HCT116 (cell line): ENCODE measurements at regions not wholly inside any gene's neighbourhood (a gene's known extent, or its start where the extent isn't known, plus 50 kb on each side); places are given as distances from the start of the nearest gene placed in this dataset.

ENCODE experiments used
- ATAC-seq: fragments of 200-7000 bp; cut with Tn5 transposase; 2 replicates; pipeline ENCODE4 v1.9.1; 2020; ENCODE audit warnings: mild to moderate bottlenecking, moderate library complexity
- BruUV-seq: library from RNA; stranded (reverse); fragments of 400-500 nt; replicated peaks from 2 replicates; lab custom pipeline; 2021; lab: Mats Ljungman, UMichigan
- CTCF ChIA-PET: fragments of 300-600 bp; sonication (Branson Sonifier 250); formaldehyde crosslinking; loops from one replicate; lab custom pipeline; 2021; ENCODE audit warnings: antibody characterized with exemption; lab: Charles Lee
- POLR2A ChIA-PET: fragments of 300-600, 350-600 bp; sonication (Branson Sonifier 250); formaldehyde crosslinking; loops from one replicate; lab custom pipeline; 2021; ENCODE audit warnings: antibody characterized with exemption; lab: Charles Lee
- RAD21 ChIA-PET, 2 experiments: fragments of 300-600 bp; sonication (Branson Sonifier 250); formaldehyde crosslinking; loops; one replicate each; lab custom pipeline; 2023; ENCODE audit warnings: low total read pairs in 2 of 2; ENCODE audit not compliant: uncharacterized antibody in 2 of 2, unreplicated experiment in 2 of 2, low non-redundant PET in 1 of 2; lab: Charles Lee
- DNase-seq: peaks from one replicate; pipeline ENCODE4 v3.0.0-alpha.2; 2010; ENCODE audit warnings: low read depth, low spot score
- H2AFZ ChIP-seq: fragments of 200-600 bp; shearing (Covaris generic), sonication (generic); 2 replicates; pipeline ENCODE4 v1.6.1; 2017; ENCODE audit warnings: low read depth, mixed run types, mixed read lengths, antibody characterized with exemption, low read length; ENCODE audit not compliant: poor library complexity, severe bottlenecking
- H3K27ac ChIP-seq: 2 replicates; pipeline ENCODE4 v1.5.1; 2012; ENCODE audit warnings: low read depth, low read length
- H3K27me3 ChIP-seq: fragments of 200-600 bp; sonication (generic); 2 replicates; pipeline ENCODE4 v1.6.1; 2016; ENCODE audit warnings: mixed run types, low read length, mixed read lengths; ENCODE audit not compliant: insufficient read depth
- H3K36me3 ChIP-seq, 2 experiments: fragments of 200-500 bp in 1 of 2; fragments of 200-600 bp in 1 of 2; sonication (Bioruptor generic) in 1 of 2; sonication (generic) in 1 of 2; 2 replicates each; pipeline versions ENCODE4 v1.5.1 to v1.6.1; 2014 to 2016; ENCODE audit warnings: low read length in 2 of 2, inconsistent platforms in 1 of 2, mixed read lengths in 1 of 2, mixed run types in 1 of 2; ENCODE audit not compliant: insufficient read depth in 2 of 2, control insufficient read depth in 1 of 2
- H3K4me1 ChIP-seq, 2 experiments: fragments of 200-600 bp in 1 of 2; sonication (generic) in 1 of 2; 2 replicates each; pipeline versions ENCODE4 v1.5.1 to v1.6.1; 2012 to 2017; ENCODE audit warnings: low read length in 2 of 2, inconsistent platforms in 1 of 2, mild to moderate bottlenecking in 1 of 2, mixed read lengths in 1 of 2, mixed run types in 1 of 2, moderate library complexity in 1 of 2; ENCODE audit not compliant: insufficient read depth in 2 of 2, control insufficient read depth in 1 of 2
- H3K4me2 ChIP-seq: fragments of 200-600 bp; sonication (generic); 2 replicates; pipeline ENCODE4 v1.6.1; 2017; ENCODE audit warnings: mixed run types, low read length, mixed read lengths
- H3K4me3 ChIP-seq, 2 experiments: fragments of 200-600 bp in 1 of 2; sonication (generic) in 1 of 2; replicated peaks in 1 of 2; 2 replicates each; pipeline ENCODE4 v1.5.1; 2011 to 2016; ENCODE audit warnings: low read length in 2 of 2, control low read depth in 1 of 2, low read depth in 1 of 2, mild to moderate bottlenecking in 1 of 2, mixed read lengths in 1 of 2, mixed run types in 1 of 2
- H3K79me2 ChIP-seq: fragments of 200-600 bp; sonication (generic); 2 replicates; pipeline ENCODE4 v1.6.1; 2017; ENCODE audit warnings: mild to moderate bottlenecking, mixed run types, low read length, moderate library complexity, mixed read lengths; ENCODE audit not compliant: insufficient read depth
- H3K9ac ChIP-seq: fragments of 200-600 bp; sonication (generic); 2 replicates; pipeline ENCODE4 v1.6.1; 2016; ENCODE audit warnings: low read length, mixed read lengths
- H3K9me2 ChIP-seq: fragments of 200-600 bp; sonication (generic), shearing (Covaris generic); 2 replicates; pipeline ENCODE4 v1.6.1; 2017; ENCODE audit warnings: mixed run types, mild to moderate bottlenecking, moderate library complexity; ENCODE audit not compliant: insufficient read depth
- H3K9me3 ChIP-seq, 2 experiments: fragments of 200-500 bp in 1 of 2; fragments of 200-600 bp in 1 of 2; sonication (Bioruptor generic) in 1 of 2; sonication (generic) in 1 of 2; 2 replicates each; pipeline ENCODE4 v1.6.1; 2014 to 2017; ENCODE audit warnings: low read length in 2 of 2, mixed read lengths in 2 of 2, inconsistent platforms in 1 of 2, low read depth in 1 of 2, mild to moderate bottlenecking in 1 of 2, mixed run types in 1 of 2, moderate library complexity in 1 of 2; ENCODE audit not compliant: control insufficient read depth in 1 of 2, insufficient read depth in 1 of 2
- H4K20me1 ChIP-seq: fragments of 200-600 bp; sonication (generic), shearing (Covaris generic); 2 replicates; pipeline ENCODE4 v1.6.1; 2017; ENCODE audit warnings: mixed run types, mild to moderate bottlenecking, moderate library complexity; ENCODE audit not compliant: insufficient read depth
- ATF3 ChIP-seq: IDR thresholded peaks from 2 replicates; pipeline ENCODE4 v1.6.1; 2012
- CBX3 ChIP-seq: IDR thresholded peaks from 2 replicates; pipeline ENCODE4 v1.6.1; 2012; ENCODE audit warnings: low read depth
- CEBPB ChIP-seq: IDR thresholded peaks from 2 replicates; pipeline ENCODE4 v1.6.1; 2012; ENCODE audit warnings: low read depth
- CTCF ChIP-seq, 3 experiments: fragments of 200-600 bp in 1 of 3; sonication (generic) in 1 of 3; IDR thresholded peaks in 2 of 3; conservative IDR thresholded peaks in 1 of 3; 2 replicates each; pipeline ENCODE4 v1.5.1; 2012 to 2017; ENCODE audit warnings: low read depth in 2 of 3, low read length in 2 of 3, antibody characterized with exemption in 1 of 3, borderline replicate concordance in 1 of 3, control low read depth in 1 of 3, mild to moderate bottlenecking in 1 of 3, mixed read lengths in 1 of 3, mixed run types in 1 of 3, moderate library complexity in 1 of 3; ENCODE audit not compliant: insufficient read depth in 1 of 3
- EGR1 ChIP-seq: IDR thresholded peaks from 2 replicates; pipeline ENCODE4 v1.6.1; 2012; ENCODE audit warnings: low read depth
- ELF1 ChIP-seq: IDR thresholded peaks from 2 replicates; pipeline ENCODE4 v1.6.1; 2012; ENCODE audit warnings: low read depth, borderline replicate concordance
- EZH2phosphoT487 ChIP-seq: fragments of 200-600 bp; IDR thresholded peaks from 2 replicates; pipeline ENCODE4 v1.6.1; 2018; ENCODE audit warnings: antibody characterized with exemption, borderline replicate concordance
- FOSL1 ChIP-seq: IDR thresholded peaks from 2 replicates; pipeline ENCODE4 v1.6.1; 2012; ENCODE audit warnings: low read depth
- JUND ChIP-seq: IDR thresholded peaks from 2 replicates; pipeline ENCODE4 v1.6.1; 2012
- MAX ChIP-seq: IDR thresholded peaks from 2 replicates; pipeline ENCODE4 v1.6.1; 2012
- POLR2A ChIP-seq: IDR thresholded peaks from 2 replicates; pipeline ENCODE4 v1.7.0; 2011; ENCODE audit warnings: borderline replicate concordance; ENCODE audit not compliant: insufficient read depth, insufficient read length; ENCODE audit errors: extremely low read depth
- POLR2AphosphoS5 ChIP-seq: IDR thresholded peaks from 2 replicates; pipeline ENCODE4 v1.6.1; 2011; ENCODE audit warnings: mild to moderate bottlenecking, low read depth, low read length, moderate library complexity
- REST ChIP-seq: IDR thresholded peaks from 2 replicates; pipeline ENCODE4 v1.6.1; 2012; ENCODE audit warnings: low read depth
- SIN3A ChIP-seq: IDR thresholded peaks from 2 replicates; pipeline ENCODE4 v1.6.1; 2012; ENCODE audit warnings: low read depth
- SP1 ChIP-seq: IDR thresholded peaks from 2 replicates; pipeline ENCODE4 v1.6.1; 2012; ENCODE audit warnings: low read depth
- SRF ChIP-seq: IDR thresholded peaks from 2 replicates; pipeline ENCODE4 v1.6.1; 2012; ENCODE audit warnings: low read depth
- TCF7L2 ChIP-seq: IDR thresholded peaks from 2 replicates; pipeline ENCODE4 v1.7.0; 2011; ENCODE audit warnings: borderline replicate concordance, inconsistent platforms; ENCODE audit not compliant: insufficient read depth, insufficient read length; ENCODE audit errors: extremely low read depth
- YY1 ChIP-seq: IDR thresholded peaks from 2 replicates; pipeline ENCODE4 v1.6.1; 2011; ENCODE audit warnings: low read length, low read depth, moderate library complexity, mild to moderate bottlenecking; ENCODE audit not compliant: insufficient replicate concordance; ENCODE audit errors: extremely low read depth
- ZBTB33 ChIP-seq: IDR thresholded peaks from 2 replicates; pipeline ENCODE4 v1.6.1; 2011; ENCODE audit warnings: mild to moderate bottlenecking, low read length, moderate library complexity; ENCODE audit not compliant: insufficient replicate concordance; ENCODE audit errors: extremely low read depth
- ZNF274 ChIP-seq: fragments of 200-500 bp; sonication (Bioruptor generic); IDR thresholded peaks from 2 replicates; pipeline ENCODE4 v1.6.1; 2014; ENCODE audit warnings: mild to moderate bottlenecking, low read depth, low read length, inconsistent platforms
- intact Hi-C: fragments of 100-400 bp; cut with micrococcal nuclease; formaldehyde crosslinking; loops from 2 replicates; pipeline ENCODE4 v1.10.0; 2022

GRCh38 chr19:28619816-28620429, 593.0 kb downstream of the UQCRFS1 start:
- POLR2A ChIA-PET: no interaction called here
- intact Hi-C loops: no loop called here
- H3K4me2 ChIP-seq: no peak overlapping the region
- no TSS peak for BruUV-seq
- peaks cover 3 to 15% of the 10 kb centered on the region in 2 experiments; a peak in 2 of 4 replicates for H3K9me3 ChIP-seq
- no peaks in the 10 kb centered on the region for H3K36me3 ChIP-seq
- H4K20me1 ChIP-seq: no peaks in the 10 kb centered on the region
- H3K27me3 ChIP-seq: no peaks in the 10 kb centered on the region
- H3K27ac ChIP-seq: no peak overlapping the region
- CTCF ChIA-PET: no interaction called here
- no peaks in the 10 kb centered on the region for H3K9me2 ChIP-seq
- H3K4me3 ChIP-seq: no peak overlapping the region
- ATAC-seq: no peak
- TF ChIP-seq SP1 (no peak), TCF7L2 (no peak), ATF3 (no peak), POLR2A (no peak), CBX3 (no peak), FOSL1 (no peak), ZNF274 (no peak), YY1 (no peak), ZBTB33 (no peak), SRF (no peak), MAX (no peak), SIN3A (no peak), POLR2AphosphoS5 (no peak), REST (no peak), CEBPB (no peak), CTCF (IDR thresholded peaks at IDR 0.05 in 2 of 3, conservative IDR thresholded peaks at IDR 0.05 in 1 of 3; ENCODE audit: borderline replicate concordance in 1 of 3, insufficient read depth in 1 of 3, low read depth in 2 of 3, low read length in 2 of 3) (no peak), EZH2phosphoT487 (no peak), JUND (no peak), EGR1 (no peak), ELF1 (no peak)
- RAD21 ChIA-PET: no interaction called here
- no peak overlapping the region for H2AFZ ChIP-seq
- H3K4me1 ChIP-seq: no peaks in the 10 kb centered on the region
- H3K9ac ChIP-seq: no peak overlapping the region
- no peak for DNase-seq
- H3K79me2 ChIP-seq: no peaks in the 10 kb centered on the region
